Pancreas (tissue), 10 donors: ENCODE measurements at regions not wholly inside any gene's neighbourhood (a gene's known extent, or its start where the extent isn't known, plus 50 kb on each side); places are given as distances from the start of the nearest gene placed in this dataset.

Experiments used
- ATAC-seq, 4 donors: fragments of 200-7000 bp; cut with Tn5 transposase; one replicate each; pipeline versions ENCODE4 v1.8.0 to v1.9.1; 2020; ENCODE audit warnings: mild to moderate bottlenecking in 4 of 4, moderate library complexity in 4 of 4
- DNase-seq, 6 donors: peaks; one replicate each; pipeline ENCODE4 v3.0.0-alpha.2; 2020
- FAIRE-seq: peaks from 2 replicates; lab custom pipeline; 2012; peaks lifted over from hg19 to GRCh38; lab: Jason Lieb, UNC
- H3K27ac ChIP-seq, 4 donors: fragments of 200-600 bp; sonication (generic); 1 replicate in 3 of 4; 2 replicates in 1 of 4; pipeline versions ENCODE4 v1.5.0 to v1.8.0; 2020
- H3K27me3 ChIP-seq, 4 donors: fragments of 200-600 bp; one replicate each; pipeline ENCODE4 v1.8.0; 2021
- H3K36me3 ChIP-seq, 3 donors: fragments of 200-600 bp; sonication (generic) in 1 of 3; one replicate each; pipeline versions ENCODE4 v1.5.0 to v1.8.0; 2020 to 2021
- H3K4me1 ChIP-seq, 3 donors: fragments of 200-600 bp; one replicate each; pipeline ENCODE4 v1.8.0; 2021
- H3K4me3 ChIP-seq, 4 donors: fragments of 200-600 bp; sonication (generic) in 2 of 4; one replicate each; pipeline versions ENCODE4 v1.5.0 to v1.8.0; 2020 to 2021
- H3K9me3 ChIP-seq, 4 donors: fragments of 200-600 bp; one replicate each; pipeline ENCODE4 v1.8.0; 2021
- WGBS, 2 donors: extraction: QIAGEN DNeasy Blood & Tissue Kit; methylation state at CpG; one replicate each; pipeline ENCODE4 v1.1.7; 2013; 5-methylcytosine and 5-hydroxymethylcytosine counted together
- intact Hi-C, 3 donors: fragments of 100-400 bp; cut with DNase I; formaldehyde crosslinking; loops; one replicate each; pipeline versions ENCODE4 v1.11.1 to v1.14.2; 2022
- TF ChIP-seq, protein P1 (sequence below), 4 donors: fragments of 200-600 bp; sonication (generic) in 3 of 4; IDR thresholded peaks; one replicate each; pipeline versions ENCODE4 v1.5.0 to v1.8.0; 2021; ENCODE audit warnings: antibody characterized with exemption in 4 of 4
- donor health status: healthy with polysubstance abuse.
- donor health status: DM: no; HTN: no; CAD: no; lungs with moderate emphysema.
- donor health status: DM: no; HTN: no; CAD: no.
- donor health status: control.
- donor health status: control.
- donor health status: Bipolar disorder and iron deficiency.
- donor health status: DM: yes; HTN: yes; CAD: no.
- donor health status: DM: no; HTN: no; CAD: no.
- donor health status: DM: no; HTN: no; CAD: no.
- donor health status: DM: yes; HTN: yes; CAD: no.

DNA sequence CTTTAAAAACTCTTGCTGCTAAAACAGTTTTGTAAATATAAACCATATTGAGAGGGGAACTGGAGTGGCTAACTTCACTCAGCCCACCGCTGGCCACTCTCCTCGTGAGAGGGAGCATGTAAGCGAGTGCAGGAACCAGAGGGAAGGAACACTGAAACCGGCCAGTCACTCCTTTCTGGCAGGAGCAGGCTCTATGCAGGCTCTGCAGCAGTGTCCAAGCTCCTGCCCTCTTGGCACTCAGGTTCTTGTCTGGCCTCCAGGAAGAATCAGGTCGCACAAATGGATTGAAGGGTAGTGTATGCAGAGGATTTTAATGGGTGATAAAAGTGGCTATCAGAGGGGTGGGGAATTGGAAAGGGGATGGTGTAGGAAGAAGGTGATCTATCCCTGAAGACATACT is 157.7 kb downstream of the TMX3 start:
- no peak overlapping the region for H3K4me3 ChIP-seq
- FAIRE-seq: no peak
- 64 to 74% methylated on average over 5 of the region's 5 CpGs for WGBS, 2 donors
- TF ChIP-seq, protein P1, sequence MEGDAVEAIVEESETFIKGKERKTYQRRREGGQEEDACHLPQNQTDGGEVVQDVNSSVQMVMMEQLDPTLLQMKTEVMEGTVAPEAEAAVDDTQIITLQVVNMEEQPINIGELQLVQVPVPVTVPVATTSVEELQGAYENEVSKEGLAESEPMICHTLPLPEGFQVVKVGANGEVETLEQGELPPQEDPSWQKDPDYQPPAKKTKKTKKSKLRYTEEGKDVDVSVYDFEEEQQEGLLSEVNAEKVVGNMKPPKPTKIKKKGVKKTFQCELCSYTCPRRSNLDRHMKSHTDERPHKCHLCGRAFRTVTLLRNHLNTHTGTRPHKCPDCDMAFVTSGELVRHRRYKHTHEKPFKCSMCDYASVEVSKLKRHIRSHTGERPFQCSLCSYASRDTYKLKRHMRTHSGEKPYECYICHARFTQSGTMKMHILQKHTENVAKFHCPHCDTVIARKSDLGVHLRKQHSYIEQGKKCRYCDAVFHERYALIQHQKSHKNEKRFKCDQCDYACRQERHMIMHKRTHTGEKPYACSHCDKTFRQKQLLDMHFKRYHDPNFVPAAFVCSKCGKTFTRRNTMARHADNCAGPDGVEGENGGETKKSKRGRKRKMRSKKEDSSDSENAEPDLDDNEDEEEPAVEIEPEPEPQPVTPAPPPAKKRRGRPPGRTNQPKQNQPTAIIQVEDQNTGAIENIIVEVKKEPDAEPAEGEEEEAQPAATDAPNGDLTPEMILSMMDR (IDR thresholded peaks at IDR 0.05): no peak
- no peak for DNase-seq
- ATAC-seq: no peak
- no peaks in the 10 kb centered on the region for H3K36me3 ChIP-seq
- intact Hi-C loops: no loop called here
- H3K9me3 ChIP-seq: no peaks in the 10 kb centered on the region
- no peaks in the 10 kb centered on the region for H3K4me1 ChIP-seq
- no peaks in the 10 kb centered on the region for H3K27me3 ChIP-seq
- no peak overlapping the region for H3K27ac ChIP-seq

DNA sequence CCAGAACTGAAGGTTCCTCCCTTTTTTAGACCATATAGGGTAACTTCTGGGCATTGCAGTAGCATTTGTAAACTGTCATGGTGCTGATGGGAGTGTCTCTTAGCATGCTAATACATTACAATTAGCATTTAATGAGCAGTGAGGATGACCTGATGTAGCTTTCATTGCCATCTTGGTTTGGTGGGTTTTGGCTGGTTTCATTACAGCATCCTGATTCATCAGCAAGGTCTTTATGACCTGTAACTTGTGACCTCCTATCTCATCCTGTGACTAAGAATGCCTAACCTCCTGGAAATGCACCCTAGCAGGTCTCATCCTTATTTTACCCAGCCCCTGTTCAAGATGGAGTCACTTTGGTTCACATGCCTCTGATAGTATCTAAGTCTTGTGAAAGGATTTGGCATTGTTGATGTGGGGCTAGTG is 159.0 kb downstream of the TMX3 start:
- intact Hi-C loops: no loop called here

DNA sequence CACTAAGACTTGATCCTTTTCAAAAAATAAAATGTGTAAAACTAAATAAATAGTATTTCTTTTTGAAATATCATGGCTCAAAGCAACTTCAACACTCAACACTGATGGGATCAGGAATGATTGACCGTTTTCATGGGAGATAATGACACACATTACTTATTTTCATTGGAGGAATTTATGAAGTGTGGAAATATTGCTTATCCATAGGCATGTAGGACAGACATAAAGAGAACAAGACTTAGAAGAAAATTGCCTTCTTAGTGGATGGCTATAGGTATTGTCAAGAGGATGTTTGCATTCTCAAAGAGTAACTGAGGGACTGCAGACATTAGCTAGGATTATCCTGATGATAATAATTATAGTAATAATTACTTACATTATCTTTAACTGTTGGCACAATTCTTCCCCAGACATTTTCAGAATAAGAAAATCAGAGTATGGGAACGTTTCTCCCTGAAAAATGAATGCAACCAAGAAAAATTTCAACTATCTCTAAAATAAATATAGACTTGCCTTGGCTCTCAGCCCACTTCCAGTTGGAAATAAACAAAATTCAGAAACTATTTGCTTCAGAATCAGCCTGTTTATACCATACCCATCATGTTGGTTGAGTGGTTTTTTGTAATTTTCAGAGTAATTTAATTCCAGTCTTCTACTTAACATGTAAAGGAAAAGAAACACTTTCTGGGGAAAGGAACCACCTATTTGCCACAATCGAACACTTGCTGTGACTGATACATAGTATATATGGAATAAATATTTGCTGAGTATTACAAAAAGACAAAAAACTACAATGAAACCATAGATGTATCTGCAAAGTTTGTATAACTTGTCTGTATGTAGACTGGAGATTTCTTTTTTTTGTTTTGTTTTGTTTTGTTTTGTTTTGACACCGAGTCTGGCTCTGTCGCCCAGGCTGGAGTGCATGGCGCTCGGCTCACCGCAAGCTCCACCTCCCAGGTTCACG is 165.7 kb downstream of the TMX3 start:
- ATAC-seq (no peak), DNase-seq (no peak), FAIRE-seq (no peak)
- TF ChIP-seq, protein P1 (IDR thresholded peaks at IDR 0.05): no peak
- intact Hi-C loops: no loop called here
- H3K9me3 ChIP-seq: no peaks in the 10 kb centered on the region
- no peak overlapping the region for H3K4me3 ChIP-seq
- H3K36me3 ChIP-seq: no peaks in the 10 kb centered on the region
- 64 to 75% methylated on average over 9 of the region's 9 CpGs for WGBS, 2 donors
- no peaks in the 10 kb centered on the region for H3K4me1 ChIP-seq
- no peak overlapping the region for H3K27ac ChIP-seq
- H3K27me3 ChIP-seq: no peaks in the 10 kb centered on the region

More for the DNA sequence above, 159.0 kb downstream of the TMX3 start:
- no peak overlapping the region for H3K4me3 ChIP-seq
- no peaks in the 10 kb centered on the region for H3K27me3 ChIP-seq
- DNase-seq (no peak), ATAC-seq (no peak), FAIRE-seq (no peak)
- H3K4me1 ChIP-seq: no peaks in the 10 kb centered on the region
- TF ChIP-seq, protein P1 (IDR thresholded peaks at IDR 0.05): no peak
- no peaks in the 10 kb centered on the region for H3K9me3 ChIP-seq
- H3K36me3 ChIP-seq: no peaks in the 10 kb centered on the region
- no peak overlapping the region for H3K27ac ChIP-seq

DNA sequence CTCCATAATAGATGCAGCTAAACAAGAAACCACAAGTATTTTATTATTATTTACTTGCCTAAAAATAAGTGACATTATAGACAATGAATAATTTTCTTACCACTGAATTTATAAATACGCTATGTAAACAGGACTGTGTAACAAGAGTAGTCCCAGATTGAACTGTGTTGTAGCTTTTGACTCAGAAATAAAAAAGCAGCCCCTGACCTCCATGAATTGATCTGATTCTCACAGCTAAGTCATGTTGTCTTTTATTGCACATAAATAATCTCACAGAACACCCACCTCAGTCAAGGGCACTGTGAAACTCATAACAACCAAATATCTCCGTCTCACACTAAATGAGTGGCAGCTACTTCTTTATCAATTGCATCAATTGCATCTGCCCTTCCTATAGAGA is 171.6 kb downstream of the TMX3 start:
- Histone ChIP-seq H3K27ac (no peak overlapping the region), H3K4me1 (no peaks in the 10 kb centered on the region), H3K9me3 (no peaks in the 10 kb centered on the region), H3K36me3 (no peaks in the 10 kb centered on the region), H3K27me3 (no peaks in the 10 kb centered on the region), H3K4me3 (no peak overlapping the region)
- 53 to 58% methylated on average over 2 of the region's 2 CpGs for WGBS, 2 donors
- DNase-seq: no peak
- intact Hi-C loops: no loop called here
- no peak for ATAC-seq
- TF ChIP-seq, protein P1 (IDR thresholded peaks at IDR 0.05): no peak
- no peak for FAIRE-seq

DNA sequence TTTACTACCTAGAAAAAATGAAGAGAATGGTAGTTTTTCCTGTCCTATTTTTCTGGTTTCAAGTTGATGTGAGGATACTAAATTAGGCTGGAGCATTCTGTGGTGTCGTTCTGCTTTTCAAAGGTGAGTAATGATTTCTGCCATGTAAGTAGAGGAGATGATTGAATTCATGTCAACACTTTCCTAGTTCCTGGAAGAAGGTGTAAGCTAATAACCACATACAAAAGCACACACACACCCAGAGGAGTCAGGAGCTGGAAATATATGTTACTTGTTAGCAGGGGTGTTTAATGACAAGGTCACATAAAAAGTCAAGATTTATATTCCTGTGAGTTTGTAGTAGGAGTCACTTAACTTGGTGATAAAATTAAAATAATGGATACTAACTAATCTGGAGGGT is 172.1 kb downstream of the TMX3 start:
- H3K9me3 ChIP-seq: no peaks in the 10 kb centered on the region
- TF ChIP-seq, protein P1 (IDR thresholded peaks at IDR 0.05): no peak
- DNase-seq (no peak), FAIRE-seq (no peak), ATAC-seq (no peak)
- H3K27me3 ChIP-seq: no peaks in the 10 kb centered on the region
- no peaks in the 10 kb centered on the region for H3K36me3 ChIP-seq
- no peak overlapping the region for H3K4me3 ChIP-seq
- intact Hi-C loops: no loop called here
- no peaks in the 10 kb centered on the region for H3K4me1 ChIP-seq
- 37 to 40% methylated on average over 1 of the region's 1 CpG for WGBS, 2 donors
- no peak overlapping the region for H3K27ac ChIP-seq
